ENCODE measurements at regions not wholly inside any gene's neighbourhood (a gene's known extent, or its start where the extent isn't known, plus 50 kb on each side); places are given as distances from the start of the nearest gene placed in this dataset.

- FAIRE-seq: no peak
Measured at GRCh38 chr10:132123606-132124005, 57.9 kb downstream of the JAKMIP3 start.

GRCh38 chr10:132124201-132124920 is 58.6 kb downstream of the JAKMIP3 start:
- DNase-seq (ENCODE audit: insufficient read length, low spot score) (no peak), FAIRE-seq (no peak)

More at GRCh38 chr10:132123606-132124005, 57.9 kb downstream of the JAKMIP3 start:
- DNase-seq (ENCODE audit: insufficient read length, low spot score): no peak
- TF ChIP-seq POLR2AphosphoS5 (IDR thresholded peaks at IDR 0.05; ENCODE audit: low read depth, low read length) (no peak), POU2F2 (IDR thresholded peaks at IDR 0.05; ENCODE audit: low read depth, low read length) (no peak), SPI1 (IDR thresholded peaks at IDR 0.05; ENCODE audit: low read depth, low read length) (no peak), TAF1 (IDR thresholded peaks at IDR 0.05; ENCODE audit: low read depth, low read length) (no peak), POLR2A (IDR thresholded peaks at IDR 0.05; ENCODE audit: low read depth, low read length) (no peak), PAX5 (IDR thresholded peaks at IDR 0.05; ENCODE audit: insufficient read depth, low read length, severe bottlenecking) (no peak)

GRCh38 chr10:132129431-132129830 is 57.3 kb upstream of the DPYSL4 start:
- FAIRE-seq (no peak), DNase-seq (ENCODE audit: insufficient read length, low spot score) (no peak)
- no peak for TF ChIP-seq SPI1 (IDR thresholded peaks at IDR 0.05; ENCODE audit: low read depth, low read length)
- TF ChIP-seq PAX5 (IDR thresholded peaks at IDR 0.05; ENCODE audit: insufficient read depth, low read length, severe bottlenecking): no peak
- no peak for TF ChIP-seq POU2F2 (IDR thresholded peaks at IDR 0.05; ENCODE audit: low read depth, low read length)
- no peak for TF ChIP-seq TAF1 (IDR thresholded peaks at IDR 0.05; ENCODE audit: low read depth, low read length)

More at GRCh38 chr10:132124201-132124920, 58.6 kb downstream of the JAKMIP3 start:
- no peak for TF ChIP-seq TAF1 (IDR thresholded peaks at IDR 0.05; ENCODE audit: low read depth, low read length)
- TF ChIP-seq POU2F2 (IDR thresholded peaks at IDR 0.05; ENCODE audit: low read depth, low read length): 0 out of 2 replicates have a peak, but pooled peaks have one; percentile 17

GRCh38 chr10:132130286-132131265 is 56.2 kb upstream of the DPYSL4 start:
- DNase-seq (ENCODE audit: insufficient read length, low spot score) (no peak), FAIRE-seq (no peak)
- TF ChIP-seq POLR2A (IDR thresholded peaks at IDR 0.05; ENCODE audit: low read depth, low read length) (no peak), SPI1 (IDR thresholded peaks at IDR 0.05; ENCODE audit: low read depth, low read length) (no peak), POU2F2 (IDR thresholded peaks at IDR 0.05; ENCODE audit: low read depth, low read length) (no peak), TAF1 (IDR thresholded peaks at IDR 0.05; ENCODE audit: low read depth, low read length) (no peak), PAX5 (IDR thresholded peaks at IDR 0.05; ENCODE audit: insufficient read depth, low read length, severe bottlenecking) (no peak), POLR2AphosphoS5 (IDR thresholded peaks at IDR 0.05; ENCODE audit: low read depth, low read length) (no peak)

GRCh38 chr10:132131581-132132420 is 54.9 kb upstream of the DPYSL4 start:
- no peak for TF ChIP-seq POLR2AphosphoS5 (IDR thresholded peaks at IDR 0.05; ENCODE audit: low read depth, low read length)
- no peak for TF ChIP-seq POLR2A (IDR thresholded peaks at IDR 0.05; ENCODE audit: low read depth, low read length)
- TF ChIP-seq POU2F2 (IDR thresholded peaks at IDR 0.05; ENCODE audit: low read depth, low read length): no peak
- no peak for TF ChIP-seq PAX5 (IDR thresholded peaks at IDR 0.05; ENCODE audit: insufficient read depth, low read length, severe bottlenecking)
- TF ChIP-seq TAF1 (IDR thresholded peaks at IDR 0.05; ENCODE audit: low read depth, low read length): no peak
- TF ChIP-seq SPI1 (IDR thresholded peaks at IDR 0.05; ENCODE audit: low read depth, low read length): no peak
- DNase-seq (ENCODE audit: insufficient read length, low spot score): no peak
- no peak for FAIRE-seq

- DNase-seq (ENCODE audit: insufficient read length, low spot score): no peak
- TF ChIP-seq PAX5 (IDR thresholded peaks at IDR 0.05; ENCODE audit: insufficient read depth, low read length, severe bottlenecking): no peak
- no peak for TF ChIP-seq POU2F2 (IDR thresholded peaks at IDR 0.05; ENCODE audit: low read depth, low read length)
- TF ChIP-seq SPI1 (IDR thresholded peaks at IDR 0.05; ENCODE audit: low read depth, low read length): no peak
- TF ChIP-seq POLR2AphosphoS5 (IDR thresholded peaks at IDR 0.05; ENCODE audit: low read depth, low read length): no peak
- TF ChIP-seq TAF1 (IDR thresholded peaks at IDR 0.05; ENCODE audit: low read depth, low read length): no peak
- no peak for TF ChIP-seq POLR2A (IDR thresholded peaks at IDR 0.05; ENCODE audit: low read depth, low read length)
- FAIRE-seq: no peak
Measured at GRCh38 chr10:132132421-132132841, 54.3 kb upstream of the DPYSL4 start.

GRCh38 chr10:132133005-132133404 is 53.7 kb upstream of the DPYSL4 start:
- FAIRE-seq: no peak
- no peak for DNase-seq (ENCODE audit: insufficient read length, low spot score)
- TF ChIP-seq POLR2A (IDR thresholded peaks at IDR 0.05; ENCODE audit: low read depth, low read length) (no peak), SPI1 (IDR thresholded peaks at IDR 0.05; ENCODE audit: low read depth, low read length) (no peak), POU2F2 (IDR thresholded peaks at IDR 0.05; ENCODE audit: low read depth, low read length) (no peak), TAF1 (IDR thresholded peaks at IDR 0.05; ENCODE audit: low read depth, low read length) (no peak), POLR2AphosphoS5 (IDR thresholded peaks at IDR 0.05; ENCODE audit: low read depth, low read length) (no peak)

GRCh38 chr10:132133449-132134240 is 53.1 kb upstream of the DPYSL4 start:
- FAIRE-seq: no peak
- TF ChIP-seq SPI1 (IDR thresholded peaks at IDR 0.05; ENCODE audit: low read depth, low read length) (no peak), POLR2A (IDR thresholded peaks at IDR 0.05; ENCODE audit: low read depth, low read length) (no peak), POLR2AphosphoS5 (IDR thresholded peaks at IDR 0.05; ENCODE audit: low read depth, low read length) (no peak), PAX5 (IDR thresholded peaks at IDR 0.05; ENCODE audit: insufficient read depth, low read length, severe bottlenecking) (no peak), TAF1 (IDR thresholded peaks at IDR 0.05; ENCODE audit: low read depth, low read length) (no peak), POU2F2 (IDR thresholded peaks at IDR 0.05; ENCODE audit: low read depth, low read length) (no peak)
- DNase-seq (ENCODE audit: insufficient read length, low spot score): no peak
